Muscle of leg (tissue), 3 donors: ENCODE measurements at regions not wholly inside any gene's neighbourhood (a gene's known extent, or its start where the extent isn't known, plus 50 kb on each side); places are given as distances from the start of the nearest gene placed in this dataset.

Experiments used
- DNase-seq: peaks from one replicate; pipeline ENCODE4 v3.0.0; 2013
- H3K27ac ChIP-seq: one replicate; pipeline ENCODE4 v1.5.1; 2013; ENCODE audit warnings: mild to moderate bottlenecking, low read length, control low read depth
- H3K27me3 ChIP-seq: one replicate; pipeline ENCODE4 v1.6.1; 2013; ENCODE audit warnings: low read length; ENCODE audit not compliant: control insufficient read depth, insufficient read depth
- H3K36me3 ChIP-seq: one replicate; pipeline ENCODE4 v1.6.1; 2013; ENCODE audit warnings: low read length; ENCODE audit not compliant: control insufficient read depth, insufficient read depth
- H3K4me1 ChIP-seq: one replicate; pipeline ENCODE4 v1.6.1; 2013; ENCODE audit warnings: low read length; ENCODE audit not compliant: control insufficient read depth, insufficient read depth
- H3K4me3 ChIP-seq: one replicate; pipeline ENCODE4 v1.5.1; 2013; ENCODE audit warnings: low read length, control low read depth
- H3K9me3 ChIP-seq: replicated peaks from 2 replicates; pipeline ENCODE4 v1.6.1; 2013; ENCODE audit warnings: low read depth, low read length; ENCODE audit not compliant: control insufficient read depth
- WGBS: methylation state at CpG from one replicate; pipeline ENCODE4 v1.1.5; 2013; ENCODE audit warnings: missing lambda C conversion rate; ENCODE audit not compliant: insufficient coverage; 5-methylcytosine and 5-hydroxymethylcytosine counted together

DNA sequence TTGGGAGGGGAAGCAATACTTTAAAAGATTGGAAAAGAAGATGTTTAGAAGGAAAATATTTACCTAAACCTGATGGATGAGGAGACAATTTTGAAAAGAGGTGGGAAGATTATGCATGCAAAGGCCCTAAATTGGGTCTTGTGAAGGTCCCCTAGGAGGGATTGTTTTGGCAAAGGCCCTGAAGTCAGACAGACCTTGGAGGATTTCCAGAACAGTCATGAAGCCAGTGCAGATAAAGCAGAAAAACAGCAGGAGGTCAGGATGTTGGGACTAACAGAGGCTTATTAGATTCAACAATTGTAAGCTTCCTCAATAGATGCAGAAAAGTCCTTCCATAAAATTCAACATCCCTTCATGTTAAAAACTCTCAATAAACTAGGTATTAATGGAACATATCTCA is 361.0 kb upstream of the CDH6 start:
- Histone ChIP-seq H3K4me1 (no peaks in the 10 kb centered on the region), H3K27ac (no peak overlapping the region)
- DNase-seq, result peak; percentile 7

DNA sequence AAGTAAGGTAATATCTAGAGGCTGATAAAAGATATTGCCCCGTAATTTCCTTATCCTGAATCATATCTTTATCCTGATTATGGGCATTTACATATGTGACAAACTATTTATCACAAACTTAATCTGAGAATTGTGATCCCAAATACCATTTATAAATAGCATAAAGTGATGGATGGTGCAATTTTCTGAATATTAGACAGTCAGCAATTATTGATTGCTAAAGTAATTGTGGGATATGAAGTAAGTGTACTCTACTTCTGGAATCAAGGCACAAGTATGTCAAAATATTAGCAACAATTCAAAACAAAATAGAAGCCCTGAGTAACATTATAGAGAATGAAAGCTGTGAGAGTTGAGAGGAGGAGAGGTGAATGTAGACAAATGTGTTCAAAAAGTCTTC is 361.9 kb upstream of the CDH6 start:
- Histone ChIP-seq H3K36me3 (no peaks in the 10 kb centered on the region), H3K9me3 (peaks cover 4% of the 10 kb centered on the region), H3K27me3 (no peaks in the 10 kb centered on the region), H3K4me1 (no peaks in the 10 kb centered on the region), H3K4me3 (no peak overlapping the region), H3K27ac (no peak overlapping the region)
- WGBS, result no CpG with 5 or more reads among the region's 1 CpG
- DNase-seq, result no peak

More for the DNA sequence above, 361.0 kb upstream of the CDH6 start:
- Histone ChIP-seq H3K4me3 (no peak overlapping the region), H3K36me3 (no peaks in the 10 kb centered on the region), H3K27me3 (no peaks in the 10 kb centered on the region), H3K9me3 (peaks cover under 1% of the 10 kb centered on the region)

DNA sequence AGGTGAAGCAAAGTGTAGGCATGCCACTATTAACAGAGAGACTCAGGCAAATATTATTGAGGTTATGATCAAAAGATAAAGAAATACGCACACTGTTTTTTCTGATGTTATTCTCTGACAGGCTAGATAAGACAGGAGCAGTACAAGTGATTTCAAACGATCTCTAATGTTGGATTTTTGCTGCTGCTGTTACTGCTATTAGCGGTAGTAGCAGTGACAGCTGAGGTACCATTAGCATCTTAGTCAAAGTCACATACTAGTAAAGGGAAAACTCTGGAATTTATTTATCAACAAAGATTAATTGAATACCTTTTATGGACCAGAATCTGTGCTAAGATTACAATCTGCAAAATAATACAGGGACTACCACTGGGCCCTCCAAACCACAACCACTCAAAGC is 362.4 kb upstream of the CDH6 start:
- DNase-seq, result no peak
- Histone ChIP-seq H3K36me3 (no peaks in the 10 kb centered on the region), H3K4me3 (no peak overlapping the region), H3K9me3 (peaks cover 4% of the 10 kb centered on the region), H3K27me3 (no peaks in the 10 kb centered on the region), H3K4me1 (no peaks in the 10 kb centered on the region), H3K27ac (no peak overlapping the region)
- WGBS, result no CpG with 5 or more reads among the region's 3 CpGs

DNA sequence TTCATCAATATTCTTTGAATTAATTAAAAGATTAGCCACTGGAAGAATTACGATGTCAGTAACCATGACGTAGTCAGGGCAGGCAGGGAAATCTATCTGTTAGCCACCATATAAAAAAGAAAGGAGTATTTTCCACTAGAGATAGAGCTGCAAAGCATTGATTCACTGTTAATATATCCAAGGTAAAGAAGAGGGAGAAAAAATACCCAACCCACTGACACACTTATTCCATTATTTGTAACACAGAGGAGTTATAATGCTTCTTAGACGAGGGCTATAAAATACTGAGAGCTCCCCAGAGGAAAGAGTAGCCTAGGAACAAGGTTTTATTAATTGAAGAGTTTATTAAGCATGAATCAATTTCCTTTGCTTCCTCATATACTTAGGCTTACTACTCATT is 382.2 kb upstream of the CDH6 start:
- Histone ChIP-seq H3K9me3 (peaks cover 5% of the 10 kb centered on the region), H3K36me3 (no peaks in the 10 kb centered on the region), H3K4me3 (no peak overlapping the region), H3K27ac (no peak overlapping the region), H3K4me1 (no peaks in the 10 kb centered on the region), H3K27me3 (no peaks in the 10 kb centered on the region)
- no CpG with 5 or more reads among the region's 3 CpGs for WGBS
- DNase-seq, result no peak

- Histone ChIP-seq H3K36me3 (no peaks in the 10 kb centered on the region), H3K9me3 (peaks cover 2% of the 10 kb centered on the region), H3K27ac (no peak overlapping the region), H3K4me1 (no peaks in the 10 kb centered on the region), H3K4me3 (no peak overlapping the region), H3K27me3 (no peaks in the 10 kb centered on the region)
- DNase-seq, result no peak
- no CpG with 5 or more reads among the region's 1 CpG for WGBS
Observed at GRCh38 chr5:30809933-30810332, 383.6 kb upstream of the CDH6 start.

GRCh38 chr5:30808996-30809395 is 384.5 kb upstream of the CDH6 start:
- Histone ChIP-seq H3K27ac (no peak overlapping the region), H3K27me3 (no peaks in the 10 kb centered on the region), H3K9me3 (peaks cover 2% of the 10 kb centered on the region), H3K4me1 (no peaks in the 10 kb centered on the region), H3K4me3 (no peak overlapping the region), H3K36me3 (no peaks in the 10 kb centered on the region)
- peak; percentile 16 for DNase-seq
- WGBS, result 0% methylated on average over 1 of the region's 2 CpGs

- DNase-seq, result peak; percentile 11
- Histone ChIP-seq H3K27ac (no peak overlapping the region), H3K36me3 (no peaks in the 10 kb centered on the region), H3K4me1 (no peaks in the 10 kb centered on the region), H3K27me3 (no peaks in the 10 kb centered on the region), H3K9me3 (no peaks in the 10 kb centered on the region), H3K4me3 (no peak overlapping the region)
- 50% methylated on average over 1 of the region's 7 CpGs for WGBS
Observed at GRCh38 chr5:30804739-30805505, 388.6 kb upstream of the CDH6 start.

GRCh38 chr5:30802961-30803705 is 390.4 kb upstream of the CDH6 start:
- H3K9me3 ChIP-seq, result no peaks in the 10 kb centered on the region
- H3K27me3 ChIP-seq, result no peaks in the 10 kb centered on the region
- H3K4me1 ChIP-seq, result no peaks in the 10 kb centered on the region
- no CpG with 5 or more reads among the region's 5 CpGs for WGBS
- no peak overlapping the region for H3K4me3 ChIP-seq
- peak; percentile 4 for DNase-seq
- H3K36me3 ChIP-seq, result no peaks in the 10 kb centered on the region
- no peak overlapping the region for H3K27ac ChIP-seq

DNA sequence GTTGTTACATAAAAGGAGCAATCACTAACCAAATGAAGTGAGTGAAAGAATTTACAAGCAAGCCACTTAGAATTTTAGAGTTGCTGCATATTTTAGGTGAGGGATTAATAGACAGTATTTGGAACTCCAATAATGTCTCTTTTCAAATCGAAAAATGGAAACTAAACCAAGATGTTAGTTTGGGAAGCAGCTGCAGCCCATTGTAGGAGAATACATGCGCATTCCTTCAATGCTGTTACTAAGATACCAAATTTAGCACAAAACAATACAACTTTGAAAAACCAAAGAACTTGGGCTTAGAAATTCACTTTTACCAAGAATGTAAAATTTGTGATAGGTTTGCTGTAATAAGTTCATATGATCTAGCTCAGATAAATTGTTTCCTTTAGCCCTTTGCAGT is 411.8 kb upstream of the CDH6 start:
- Histone ChIP-seq H3K27ac (no peak overlapping the region), H3K9me3 (no peaks in the 10 kb centered on the region), H3K4me1 (no peaks in the 10 kb centered on the region), H3K4me3 (no peak overlapping the region), H3K36me3 (no peaks in the 10 kb centered on the region), H3K27me3 (no peaks in the 10 kb centered on the region)
- no CpG with 5 or more reads among the region's 2 CpGs for WGBS
- DNase-seq, result peak; percentile 37

GRCh38 chr5:30768056-30768690 is 425.3 kb upstream of the CDH6 start:
- Histone ChIP-seq H3K4me3 (no peak overlapping the region), H3K27ac (no peak overlapping the region), H3K9me3 (no peaks in the 10 kb centered on the region), H3K4me1 (no peaks in the 10 kb centered on the region), H3K27me3 (no peaks in the 10 kb centered on the region), H3K36me3 (no peaks in the 10 kb centered on the region)
- DNase-seq, result no peak
- 20% methylated on average over 1 of the region's 1 CpG for WGBS
